ENCODE measurements at regions not wholly inside any gene's neighbourhood (a gene's known extent, or its start where the extent isn't known, plus 50 kb on each side); places are given as distances from the start of the nearest gene placed in this dataset.

DNA sequence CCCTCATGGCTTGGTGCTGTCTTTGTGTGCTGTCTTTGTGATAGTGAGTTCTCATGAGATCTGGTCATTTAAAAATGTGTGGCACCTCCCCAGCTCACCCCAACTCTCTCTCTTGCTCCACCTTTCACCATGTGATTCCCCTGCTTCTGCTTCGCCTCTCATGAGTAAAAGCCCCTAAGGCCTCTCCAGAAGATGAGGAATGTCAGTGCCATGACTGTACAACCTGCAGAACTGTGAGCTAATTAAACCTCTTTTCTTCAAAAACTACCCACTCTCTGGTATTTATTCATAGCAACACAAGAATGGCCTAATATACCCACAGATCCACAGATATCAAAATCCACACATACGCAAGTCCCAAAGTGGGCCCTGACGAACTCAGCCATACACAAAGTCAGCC is 88.9 kb upstream of the PPP2R5A start (continued):
- TF ChIP-seq, protein P1, sequence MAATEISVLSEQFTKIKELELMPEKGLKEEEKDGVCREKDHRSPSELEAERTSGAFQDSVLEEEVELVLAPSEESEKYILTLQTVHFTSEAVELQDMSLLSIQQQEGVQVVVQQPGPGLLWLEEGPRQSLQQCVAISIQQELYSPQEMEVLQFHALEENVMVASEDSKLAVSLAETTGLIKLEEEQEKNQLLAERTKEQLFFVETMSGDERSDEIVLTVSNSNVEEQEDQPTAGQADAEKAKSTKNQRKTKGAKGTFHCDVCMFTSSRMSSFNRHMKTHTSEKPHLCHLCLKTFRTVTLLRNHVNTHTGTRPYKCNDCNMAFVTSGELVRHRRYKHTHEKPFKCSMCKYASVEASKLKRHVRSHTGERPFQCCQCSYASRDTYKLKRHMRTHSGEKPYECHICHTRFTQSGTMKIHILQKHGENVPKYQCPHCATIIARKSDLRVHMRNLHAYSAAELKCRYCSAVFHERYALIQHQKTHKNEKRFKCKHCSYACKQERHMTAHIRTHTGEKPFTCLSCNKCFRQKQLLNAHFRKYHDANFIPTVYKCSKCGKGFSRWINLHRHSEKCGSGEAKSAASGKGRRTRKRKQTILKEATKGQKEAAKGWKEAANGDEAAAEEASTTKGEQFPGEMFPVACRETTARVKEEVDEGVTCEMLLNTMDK (IDR thresholded peaks at IDR 0.05; ENCODE audit: borderline replicate concordance, insufficient read depth, low read depth, low read length, poor library complexity, severe bottlenecking): no peak
- TF ChIP-seq PHF21A (IDR thresholded peaks at IDR 0.05; ENCODE audit: borderline replicate concordance, low read depth) (no peak), ZNF124 (CRISPR knock-in tag; IDR thresholded peaks at IDR 0.05) (no peak), TRIM24 (IDR thresholded peaks at IDR 0.05) (no peak), CEBPG (CRISPR knock-in tag; IDR thresholded peaks at IDR 0.05) (no peak), CEBPG (tag; conservative IDR thresholded peaks at IDR 0.05 in 1 of 2, IDR thresholded peaks at IDR 0.05 in 1 of 2) (no peak), ZNF23 (CRISPR knock-in tag; IDR thresholded peaks at IDR 0.05) (no peak)
- TF ChIP-seq, protein P2, sequence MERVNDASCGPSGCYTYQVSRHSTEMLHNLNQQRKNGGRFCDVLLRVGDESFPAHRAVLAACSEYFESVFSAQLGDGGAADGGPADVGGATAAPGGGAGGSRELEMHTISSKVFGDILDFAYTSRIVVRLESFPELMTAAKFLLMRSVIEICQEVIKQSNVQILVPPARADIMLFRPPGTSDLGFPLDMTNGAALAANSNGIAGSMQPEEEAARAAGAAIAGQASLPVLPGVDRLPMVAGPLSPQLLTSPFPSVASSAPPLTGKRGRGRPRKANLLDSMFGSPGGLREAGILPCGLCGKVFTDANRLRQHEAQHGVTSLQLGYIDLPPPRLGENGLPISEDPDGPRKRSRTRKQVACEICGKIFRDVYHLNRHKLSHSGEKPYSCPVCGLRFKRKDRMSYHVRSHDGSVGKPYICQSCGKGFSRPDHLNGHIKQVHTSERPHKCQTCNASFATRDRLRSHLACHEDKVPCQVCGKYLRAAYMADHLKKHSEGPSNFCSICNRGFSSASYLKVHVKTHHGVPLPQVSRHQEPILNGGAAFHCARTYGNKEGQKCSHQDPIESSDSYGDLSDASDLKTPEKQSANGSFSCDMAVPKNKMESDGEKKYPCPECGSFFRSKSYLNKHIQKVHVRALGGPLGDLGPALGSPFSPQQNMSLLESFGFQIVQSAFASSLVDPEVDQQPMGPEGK (CRISPR knock-in tag; IDR thresholded peaks at IDR 0.05; ENCODE audit: borderline replicate concordance): no peak
- TF ChIP-seq, protein P3, sequence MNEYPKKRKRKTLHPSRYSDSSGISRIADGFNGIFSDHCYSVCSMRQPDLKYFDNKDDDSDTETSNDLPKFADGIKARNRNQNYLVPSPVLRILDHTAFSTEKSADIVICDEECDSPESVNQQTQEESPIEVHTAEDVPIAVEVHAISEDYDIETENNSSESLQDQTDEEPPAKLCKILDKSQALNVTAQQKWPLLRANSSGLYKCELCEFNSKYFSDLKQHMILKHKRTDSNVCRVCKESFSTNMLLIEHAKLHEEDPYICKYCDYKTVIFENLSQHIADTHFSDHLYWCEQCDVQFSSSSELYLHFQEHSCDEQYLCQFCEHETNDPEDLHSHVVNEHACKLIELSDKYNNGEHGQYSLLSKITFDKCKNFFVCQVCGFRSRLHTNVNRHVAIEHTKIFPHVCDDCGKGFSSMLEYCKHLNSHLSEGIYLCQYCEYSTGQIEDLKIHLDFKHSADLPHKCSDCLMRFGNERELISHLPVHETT (CRISPR knock-in tag; conservative IDR thresholded peaks at IDR 0.05 in 1 of 2, IDR thresholded peaks at IDR 0.05 in 1 of 2): no peak
